Brain microvascular endothelial cell (primary cell): ENCODE measurements at regions not wholly inside any gene's neighbourhood (a gene's known extent, or its start where the extent isn't known, plus 50 kb on each side); places are given as distances from the start of the nearest gene placed in this dataset.

Experiments
- DNase-seq: peaks from one replicate; pipeline ENCODE4 v3.0.0-alpha.2; 2020
- H3K27ac ChIP-seq: fragments of 250-450 bp; sonication (Bioruptor Pico); 2 replicates; pipeline ENCODE4 v1.5.1; 2020; ENCODE audit warnings: mild to moderate bottlenecking, moderate library complexity
- H3K27me3 ChIP-seq: fragments of 250-450 bp; sonication (Bioruptor Pico); replicated peaks from 2 replicates; pipeline ENCODE4 v1.5.1; 2020; ENCODE audit warnings: mild to moderate bottlenecking
- H3K36me3 ChIP-seq: fragments of 250-450 bp; sonication (Bioruptor Pico); replicated peaks from 2 replicates; pipeline ENCODE4 v1.5.1; 2020; ENCODE audit warnings: mild to moderate bottlenecking
- H3K4me3 ChIP-seq: 2 replicates; pipeline ENCODE4 v1.5.1; 2011; ENCODE audit warnings: low read depth, mild to moderate bottlenecking, control low read depth, low read length, moderate library complexity
- CTCF ChIP-seq: IDR thresholded peaks from 2 replicates; pipeline ENCODE4 v1.5.1; 2011; ENCODE audit warnings: low read depth, mild to moderate bottlenecking, moderate library complexity, low read length, control low read depth, inconsistent platforms; ENCODE audit errors: missing control alignments
- in situ Hi-C: cut with HindIII; loops from 2 replicates; pipeline ENCODE4 v1.10.0; 2017; ENCODE audit warnings: low sequenced_read_pairs, low pct_ligation_motif_present

GRCh38 chr1:228837817-228838716 is 102.8 kb downstream of the RHOU start:
- Histone ChIP-seq H3K27ac (peak overlapping the region; percentile 44), H3K36me3 (no peaks in the 10 kb centered on the region), H3K27me3 (peaks cover 3% of the 10 kb centered on the region), H3K4me3 (no peak overlapping the region)
- peak; percentile 92 for DNase-seq
- in situ Hi-C loops: no loop called here
- TF ChIP-seq CTCF: no peak

- H3K36me3 ChIP-seq: no peaks in the 10 kb centered on the region
- in situ Hi-C loops: no loop called here
- H3K4me3 ChIP-seq: no peak overlapping the region
- peaks cover 2% of the 10 kb centered on the region for H3K27me3 ChIP-seq
- peak overlapping the region; percentile 44 for H3K27ac ChIP-seq
- TF ChIP-seq CTCF: no peak
- peak; percentile 44 for DNase-seq
Observed at GRCh38 chr1:228838717-228839500, 103.6 kb downstream of the RHOU start.

- no peak for TF ChIP-seq CTCF
- no peak for DNase-seq
- no peak overlapping the region for H3K27ac ChIP-seq
- in situ Hi-C loops: no loop called here
- no peaks in the 10 kb centered on the region for H3K36me3 ChIP-seq
- H3K27me3 ChIP-seq: no peaks in the 10 kb centered on the region
- H3K4me3 ChIP-seq: no peak overlapping the region
Observed at GRCh38 chr1:228839656-228840055, 104.4 kb downstream of the RHOU start.

GRCh38 chr1:228841632-228842031 is 106.4 kb downstream of the RHOU start:
- Histone ChIP-seq H3K27me3 (no peaks in the 10 kb centered on the region), H3K36me3 (no peaks in the 10 kb centered on the region), H3K27ac (peak overlapping the region; percentile 63), H3K4me3 (no peak overlapping the region)
- in situ Hi-C loops: no loop called here
- no peak for DNase-seq
- no peak for TF ChIP-seq CTCF

GRCh38 chr1:228842094-228842775 is 107.0 kb downstream of the RHOU start:
- peak; percentile 92 for DNase-seq
- peak; percentile 19 for TF ChIP-seq CTCF
- H3K4me3 ChIP-seq: no peak overlapping the region
- in situ Hi-C loops: no loop called here
- no peaks in the 10 kb centered on the region for H3K36me3 ChIP-seq
- no peaks in the 10 kb centered on the region for H3K27me3 ChIP-seq
- peak overlapping the region; percentile 63 for H3K27ac ChIP-seq
